HG02981 (cell line): ENCODE measurements at regions not wholly inside any gene's neighbourhood (a gene's known extent, or its start where the extent isn't known, plus 50 kb on each side); places are given as distances from the start of the nearest gene placed in this dataset.

Experiments
- ATAC-seq: cut with Tn5 transposase; IDR thresholded peaks from one replicate; pipeline ENCODE4 v1.9.1; 2021; ENCODE audit warnings: mild to moderate bottlenecking, moderate library complexity; ENCODE audit not compliant: unreplicated experiment

DNA sequence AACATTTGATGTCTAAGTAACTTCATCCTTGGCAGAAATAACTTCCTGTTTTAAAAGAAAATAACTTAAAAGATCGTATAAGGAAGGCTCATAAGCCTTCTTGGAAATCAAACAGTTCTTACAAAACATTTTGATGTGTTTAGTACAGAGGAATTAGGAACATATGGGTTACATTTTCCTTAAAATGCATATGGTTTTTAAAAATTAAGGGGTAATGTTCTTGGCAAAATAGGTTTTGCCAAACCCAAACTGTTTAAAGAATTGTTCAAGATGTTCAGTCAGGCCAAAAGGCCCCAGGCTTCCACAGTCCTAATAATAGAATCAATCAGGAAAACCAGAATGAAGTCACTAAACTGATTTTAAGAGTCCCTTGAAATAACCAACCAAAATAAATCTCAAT, 142.7 kb upstream of the SLC35B3 start:
- no peak for ATAC-seq

GRCh38 chr6:8574749-8575468, 139.6 kb upstream of the SLC35B3 start:
- ATAC-seq, result no peak

- no peak for ATAC-seq
Measured at GRCh38 chr6:8574311-8574710, 139.0 kb upstream of the SLC35B3 start.

- ATAC-seq, result no peak
Measured at GRCh38 chr6:8570256-8570920, 135.0 kb upstream of the SLC35B3 start.

GRCh38 chr6:8562125-8562524, 126.8 kb upstream of the SLC35B3 start:
- no peak for ATAC-seq

GRCh38 chr6:8558953-8559352, 123.6 kb upstream of the SLC35B3 start:
- no peak for ATAC-seq

- ATAC-seq, result no peak
Measured at GRCh38 chr6:8557014-8557748, 121.8 kb upstream of the SLC35B3 start.

DNA sequence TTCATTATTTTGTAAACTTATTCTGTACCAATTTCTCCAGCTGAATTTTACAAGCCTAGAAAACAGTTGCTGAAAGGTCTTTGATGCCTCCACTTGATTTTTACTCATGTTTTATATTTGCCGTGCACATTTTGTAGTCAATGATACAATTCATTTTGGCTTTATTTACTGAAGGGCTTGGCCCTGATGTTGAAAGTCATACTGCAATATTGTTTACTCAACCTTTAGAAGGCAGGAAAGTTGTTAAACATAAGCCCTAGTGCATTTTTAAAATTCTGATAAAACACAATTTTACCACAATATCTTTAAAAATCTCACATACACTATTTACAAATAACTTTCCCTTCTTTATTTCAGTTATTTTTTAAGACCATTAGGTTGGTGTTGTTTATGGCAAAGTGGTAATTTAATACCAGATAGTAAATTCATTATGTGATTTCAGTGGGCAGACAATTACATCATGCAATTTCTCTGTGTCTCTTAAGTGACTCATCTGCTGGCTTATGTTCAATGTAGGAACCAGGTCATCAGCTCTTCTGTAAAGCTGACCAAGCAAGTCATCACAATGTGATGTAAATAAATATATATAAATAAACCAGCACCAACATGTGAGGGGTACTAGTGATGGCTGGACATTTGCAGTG, 121.1 kb upstream of the SLC35B3 start:
- ATAC-seq, result no peak

DNA sequence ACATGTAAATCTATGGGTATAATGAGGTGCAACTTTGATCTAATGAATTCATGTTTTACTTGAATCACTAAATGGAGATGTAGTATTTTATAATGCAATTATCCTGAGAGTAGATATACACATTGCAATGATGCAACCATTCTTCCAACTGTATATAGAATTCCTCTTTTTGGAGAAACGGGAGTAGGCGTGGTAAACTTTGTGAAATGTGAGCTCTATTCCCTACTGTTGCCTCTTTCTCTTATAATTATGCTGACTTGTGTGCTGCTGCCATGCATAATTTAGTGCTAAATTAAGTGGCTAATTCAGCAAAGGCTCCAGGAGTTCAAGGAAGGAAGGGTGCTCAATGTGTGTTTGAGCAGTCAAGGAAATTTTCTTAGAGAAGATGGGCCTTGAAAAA, 116.6 kb upstream of the SLC35B3 start:
- ATAC-seq, result no peak

DNA sequence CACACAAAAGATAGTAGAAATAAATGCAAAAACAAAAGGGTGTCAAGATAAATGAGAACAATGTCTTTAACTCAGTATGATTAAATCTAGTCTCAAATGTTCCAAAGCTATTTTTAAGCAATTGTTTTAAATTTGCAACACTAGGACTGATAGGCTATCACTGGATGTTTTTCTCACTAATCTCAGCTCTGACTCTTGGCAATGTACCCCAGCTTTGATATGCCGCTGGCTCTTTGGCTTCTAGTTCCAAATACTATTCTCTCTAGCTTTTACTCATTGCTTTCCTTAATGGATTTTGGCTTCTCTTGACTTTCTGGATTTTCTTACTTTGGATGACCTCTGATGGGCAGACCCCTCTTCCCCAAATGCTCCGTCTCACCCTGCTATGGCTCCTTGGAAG, 116.0 kb upstream of the SLC35B3 start:
- ATAC-seq, result no peak

DNA sequence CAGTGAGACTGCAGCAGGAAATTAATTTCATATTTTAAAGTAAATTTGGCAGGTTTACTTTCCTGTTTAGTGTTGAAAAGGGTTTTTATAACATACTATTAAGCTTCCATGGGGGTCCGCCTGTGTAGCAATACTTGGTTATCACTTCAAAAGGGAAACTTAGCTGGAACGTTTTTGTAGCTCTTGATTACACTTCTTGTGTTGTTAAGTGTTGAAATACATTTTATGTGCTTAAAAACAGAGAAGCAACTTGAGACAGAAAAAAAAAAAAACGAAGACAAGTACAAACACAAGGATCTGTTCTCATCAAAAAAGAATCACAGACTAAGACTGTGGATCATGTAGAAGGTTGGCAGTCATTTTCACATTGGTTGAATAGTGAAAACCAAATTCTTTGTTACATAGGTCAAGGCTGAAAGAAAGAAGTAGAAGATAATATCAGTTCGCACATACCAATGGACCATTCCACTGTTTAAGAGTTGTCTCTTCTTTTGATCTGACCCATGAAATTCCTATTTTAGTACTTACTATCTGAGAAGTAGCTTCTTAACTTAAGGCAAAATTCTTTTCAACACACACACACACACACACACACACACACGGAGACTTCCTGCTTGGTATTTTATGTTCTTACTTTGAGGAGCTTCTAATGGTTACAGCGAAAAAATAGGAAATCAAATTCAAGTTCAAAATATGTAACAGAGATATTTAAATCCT, 113.9 kb upstream of the SLC35B3 start:
- no peak for ATAC-seq

- ATAC-seq, result no peak
Measured at GRCh38 chr6:8546496-8546895, 111.2 kb upstream of the SLC35B3 start.

- ATAC-seq, result no peak
Measured at GRCh38 chr6:8545336-8545735, 110.0 kb upstream of the SLC35B3 start.

GRCh38 chr6:8543714-8544113, 108.4 kb upstream of the SLC35B3 start:
- no peak for ATAC-seq

GRCh38 chr6:8539453-8539852, 104.1 kb upstream of the SLC35B3 start:
- ATAC-seq, result peak; percentile 47

DNA sequence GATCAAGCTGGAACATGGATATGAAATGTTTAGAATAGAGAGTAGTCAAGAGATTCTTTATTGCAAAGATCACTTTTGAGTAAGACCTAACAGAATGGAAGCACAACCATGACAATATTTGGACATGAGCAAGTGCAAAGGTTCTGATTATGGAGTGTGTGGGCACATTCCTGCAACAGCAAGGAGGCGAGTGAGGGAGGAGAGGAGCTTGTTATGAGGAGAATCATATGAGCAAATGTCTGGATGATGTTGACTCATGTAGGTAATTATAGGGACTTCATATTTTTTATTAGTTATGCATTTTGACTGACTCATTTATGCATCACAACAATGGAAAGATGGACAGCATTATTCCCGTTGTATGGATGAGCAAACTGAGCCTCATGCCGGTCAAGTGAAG, 100.8 kb upstream of the SLC35B3 start:
- no peak for ATAC-seq

DNA sequence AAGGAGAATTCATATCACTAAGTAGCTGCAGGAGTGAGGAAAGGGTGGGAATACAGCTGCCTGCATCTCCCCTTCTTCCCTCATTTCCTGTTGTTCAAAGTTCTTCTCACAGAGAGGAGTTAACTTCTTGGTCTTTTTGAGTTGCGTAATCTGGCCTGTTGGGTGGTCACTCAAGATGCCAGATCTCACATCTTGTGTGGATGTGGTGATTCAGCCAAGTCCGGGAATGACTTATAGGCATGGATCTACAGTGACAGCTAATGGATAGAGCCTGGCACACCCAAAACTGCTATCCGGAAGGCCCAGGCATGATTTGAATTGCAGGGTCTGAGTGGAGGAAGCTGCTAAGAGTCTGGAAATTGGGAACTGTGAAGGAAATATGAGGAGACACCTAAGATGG, 100.2 kb upstream of the SLC35B3 start:
- ATAC-seq, result no peak

DNA sequence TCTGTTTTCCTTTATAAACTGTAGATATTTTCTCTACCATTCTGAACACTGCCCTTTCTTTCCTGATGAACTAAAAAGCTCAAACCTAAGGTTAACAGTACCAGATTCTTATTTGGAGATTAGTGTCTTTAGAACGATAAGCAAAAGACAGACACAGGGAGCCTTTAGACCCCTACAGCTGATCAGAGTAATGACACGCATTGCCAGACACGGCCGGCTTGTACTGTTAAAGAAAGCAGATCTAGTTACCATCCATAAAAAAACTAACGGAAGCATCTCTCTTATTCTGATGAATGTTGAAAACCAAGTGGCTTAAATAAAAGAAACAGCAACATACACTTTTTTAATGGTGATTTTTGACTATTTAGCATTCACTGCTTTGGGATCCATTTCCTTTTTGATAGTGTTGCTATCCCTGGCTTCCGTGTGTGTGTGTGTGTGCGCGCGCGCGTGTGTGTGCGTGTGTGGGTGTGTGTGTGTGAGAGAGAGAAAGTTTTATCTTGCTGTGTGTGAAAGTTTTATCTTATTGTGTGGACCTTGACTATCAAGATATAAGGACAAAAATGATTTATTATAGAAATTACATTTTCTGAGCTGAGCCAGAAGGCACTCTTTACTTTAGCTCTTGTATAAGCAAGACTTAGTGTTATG, 95.6 kb upstream of the SLC35B3 start:
- no peak for ATAC-seq

GRCh38 chr6:8529250-8529649, 93.9 kb upstream of the SLC35B3 start:
- no peak for ATAC-seq

- no peak for ATAC-seq
Measured at GRCh38 chr6:8527818-8528217, 92.5 kb upstream of the SLC35B3 start.
